NCI-H446 treated with DMSO at 0.1 percent for 48 hours (cell line): ENCODE measurements at regions not wholly inside any gene's neighbourhood (a gene's known extent, or its start where the extent isn't known, plus 50 kb on each side); places are given as distances from the start of the nearest gene placed in this dataset.

ENCODE experiments used
- DNase-seq: peaks from one replicate; lab custom pipeline; 2025; lab: John Stamatoyannopoulos, UW

DNA sequence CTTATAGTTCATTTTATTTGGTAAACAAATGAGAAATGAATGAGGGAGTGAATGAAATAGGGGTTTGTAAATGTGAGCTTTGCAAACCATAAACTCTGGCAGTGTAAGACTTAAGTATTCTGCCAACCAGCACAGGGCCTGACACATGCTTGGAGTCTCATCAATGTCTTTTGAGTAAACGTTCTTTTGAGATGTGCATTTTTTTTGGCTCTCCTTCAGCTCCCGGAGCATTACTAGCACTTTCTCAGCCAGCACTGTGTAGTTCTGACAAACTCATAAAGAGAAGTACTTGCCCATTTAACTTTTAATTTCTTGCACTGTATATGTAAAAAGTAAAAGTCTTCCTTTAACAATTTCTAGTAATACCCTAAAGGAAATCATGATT is 245.3 kb downstream of the HS3ST1 start:
- peak; percentile 10 for DNase-seq

DNA sequence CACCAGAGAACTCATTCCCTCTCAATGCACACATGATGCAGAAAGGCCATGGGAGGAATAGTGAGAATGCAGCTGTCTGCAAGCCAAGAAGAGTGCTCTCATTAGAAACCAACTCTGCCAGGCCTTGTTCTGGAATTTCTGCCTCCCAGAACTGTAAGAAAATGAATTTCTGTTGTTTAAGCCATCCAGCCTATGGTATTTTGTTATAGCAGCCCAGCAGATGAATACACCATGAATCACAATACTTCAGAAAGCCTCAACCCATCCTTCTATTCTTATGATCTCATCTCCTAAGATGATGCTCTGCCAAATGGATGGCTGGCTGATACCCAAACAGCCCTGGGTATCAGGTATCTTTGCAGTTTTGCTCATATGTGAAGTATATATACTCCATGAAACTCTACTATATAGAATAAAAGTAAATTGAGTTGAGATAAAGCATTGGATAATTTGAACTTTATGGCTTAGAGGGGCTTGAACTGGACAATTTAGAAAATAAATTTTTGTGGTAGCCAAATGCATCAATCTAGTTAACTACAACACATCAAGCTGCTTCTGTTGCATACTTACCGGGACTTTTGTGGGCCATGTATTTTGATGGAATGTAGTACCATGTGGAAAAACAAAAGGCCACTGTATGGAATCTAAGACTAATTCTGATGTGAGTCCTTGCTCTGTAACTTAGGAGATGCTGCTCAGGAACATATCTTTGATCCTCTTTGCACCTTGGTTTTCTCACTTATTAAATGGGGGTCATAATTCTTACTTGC is 245.9 kb downstream of the HS3ST1 start:
- DNase-seq: peak; percentile 37

- no peak for DNase-seq
These were observed 246.7 kb downstream of the HS3ST1 start for GRCh38 chr4:11182031-11182430.

DNA sequence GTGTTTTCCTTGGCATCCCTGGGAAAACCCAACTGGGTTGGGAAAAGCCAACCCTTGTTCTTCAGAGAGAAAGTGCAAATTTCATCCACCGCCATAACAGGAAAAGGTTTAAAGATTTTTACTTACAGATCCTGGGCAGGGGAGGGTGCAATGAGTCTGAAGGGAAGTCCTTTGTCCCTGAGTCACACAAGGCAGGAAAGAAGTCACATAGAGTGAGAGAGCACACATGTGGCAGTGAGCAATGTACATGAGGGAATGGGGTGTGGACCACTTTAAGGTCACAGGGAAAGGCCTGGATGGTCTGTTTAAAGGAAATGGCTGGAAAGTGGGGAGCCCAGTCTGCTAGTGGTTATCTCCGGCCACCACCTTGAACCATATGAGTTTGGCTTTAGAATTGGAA is 248.9 kb downstream of the HS3ST1 start:
- DNase-seq: no peak

DNA sequence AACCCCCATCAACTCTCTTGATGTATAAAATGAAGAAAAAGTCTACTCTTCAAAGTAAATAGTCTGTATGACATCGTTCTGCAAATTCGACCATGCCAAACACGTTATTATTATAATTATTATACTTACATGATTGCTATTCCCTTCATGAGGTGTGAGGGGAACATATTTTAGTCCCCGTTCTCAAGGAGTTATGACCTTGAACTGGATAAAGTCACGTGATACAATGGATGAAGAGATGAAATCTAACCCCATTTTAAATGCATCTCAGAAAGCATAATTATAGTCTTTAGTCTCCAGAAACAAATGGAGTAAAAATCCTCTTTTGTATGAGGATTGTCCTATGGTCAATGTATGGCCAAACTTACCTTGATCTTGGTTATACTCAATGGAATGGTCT is 250.3 kb downstream of the HS3ST1 start:
- no peak for DNase-seq

GRCh38 chr4:11175374-11175773 is 253.3 kb downstream of the HS3ST1 start:
- no peak for DNase-seq

DNA sequence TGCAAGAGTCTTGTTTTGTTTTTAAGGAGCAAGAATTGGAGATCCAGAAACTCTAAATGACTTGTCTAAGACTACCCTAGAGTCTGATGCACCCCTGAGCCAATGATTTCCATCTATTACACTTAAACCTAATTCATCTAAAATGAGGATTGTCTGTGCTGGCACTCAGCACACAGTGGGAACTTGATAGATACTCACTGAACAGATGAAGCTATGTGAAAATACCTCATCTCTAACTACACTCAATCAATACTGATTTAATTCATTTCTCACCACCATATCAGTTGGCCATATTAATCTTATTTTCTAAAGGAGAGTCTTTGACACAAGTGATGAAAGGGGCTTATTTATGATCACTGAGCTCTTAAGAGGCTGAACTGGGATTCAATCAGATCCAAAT is 262.1 kb downstream of the HS3ST1 start:
- DNase-seq: no peak

DNA sequence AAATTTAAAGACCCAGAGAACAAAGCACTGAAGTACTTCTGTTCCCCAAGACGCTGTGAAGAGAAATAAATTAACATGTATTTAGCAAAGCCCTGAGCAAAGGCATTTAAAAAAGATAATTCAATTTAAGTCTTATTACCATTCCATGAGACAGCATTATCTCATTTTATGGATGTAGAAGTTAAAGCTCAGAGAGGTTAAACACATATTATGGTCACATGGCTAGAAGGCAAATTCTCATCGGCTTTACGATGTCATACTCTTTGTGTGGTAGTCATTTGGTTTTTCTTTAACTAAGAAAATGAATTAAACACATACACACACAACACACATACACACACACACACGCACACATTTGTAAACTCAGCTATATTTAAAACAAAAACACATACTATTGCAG is 262.7 kb downstream of the HS3ST1 start:
- DNase-seq: no peak

DNA sequence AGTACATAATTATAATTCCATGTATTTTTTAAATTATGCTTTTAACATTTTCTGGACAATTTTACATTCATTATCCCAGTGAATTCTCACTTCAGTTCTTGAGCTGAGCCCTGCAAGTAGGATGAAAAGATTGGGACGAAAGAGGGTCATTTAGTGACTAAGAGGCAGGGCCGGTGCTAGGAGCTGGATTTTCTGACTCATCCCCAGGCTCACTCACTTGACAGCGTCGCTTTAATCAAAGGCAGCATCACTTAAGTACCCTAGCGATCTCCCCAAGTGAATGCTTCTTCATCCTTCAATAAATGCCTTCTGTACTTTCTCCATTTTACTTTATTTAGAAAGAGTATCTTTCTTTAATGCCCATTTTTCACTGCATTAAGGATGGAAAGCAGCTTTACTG is 263.6 kb downstream of the HS3ST1 start:
- DNase-seq: no peak

GRCh38 chr4:11160288-11160687 is 268.4 kb downstream of the HS3ST1 start:
- DNase-seq: no peak

GRCh38 chr4:11158971-11159370 is 269.7 kb downstream of the HS3ST1 start:
- no peak for DNase-seq

- DNase-seq: no peak
These were observed 273.4 kb downstream of the HS3ST1 start for GRCh38 chr4:11155208-11155867.

DNA sequence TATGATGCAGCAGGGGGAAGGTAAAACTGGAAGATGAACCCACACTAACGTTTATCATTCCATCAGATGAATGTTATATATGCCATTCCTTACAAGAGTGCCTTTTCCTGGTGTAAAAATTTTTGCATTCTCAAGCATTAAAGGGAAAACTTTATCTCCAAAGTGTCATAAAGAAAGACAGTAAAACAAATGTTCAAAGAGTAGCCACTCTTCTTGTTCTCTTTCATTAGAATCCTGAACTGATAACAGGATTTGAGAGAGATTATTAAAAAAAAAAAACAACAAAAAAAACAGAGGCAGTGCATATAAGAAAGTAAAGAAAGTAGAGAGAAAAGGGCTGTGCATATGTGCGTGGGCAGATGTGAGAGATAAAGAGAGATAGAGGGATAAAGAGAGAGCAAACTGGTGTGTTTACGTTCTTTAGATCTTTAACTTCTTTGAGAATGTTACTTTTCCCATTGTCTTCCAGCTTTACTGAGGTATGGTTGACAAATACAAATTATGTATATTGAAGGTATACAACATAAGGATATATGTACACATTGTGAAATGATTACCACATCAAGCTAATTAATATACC is 275.4 kb downstream of the HS3ST1 start:
- no peak for DNase-seq

DNA sequence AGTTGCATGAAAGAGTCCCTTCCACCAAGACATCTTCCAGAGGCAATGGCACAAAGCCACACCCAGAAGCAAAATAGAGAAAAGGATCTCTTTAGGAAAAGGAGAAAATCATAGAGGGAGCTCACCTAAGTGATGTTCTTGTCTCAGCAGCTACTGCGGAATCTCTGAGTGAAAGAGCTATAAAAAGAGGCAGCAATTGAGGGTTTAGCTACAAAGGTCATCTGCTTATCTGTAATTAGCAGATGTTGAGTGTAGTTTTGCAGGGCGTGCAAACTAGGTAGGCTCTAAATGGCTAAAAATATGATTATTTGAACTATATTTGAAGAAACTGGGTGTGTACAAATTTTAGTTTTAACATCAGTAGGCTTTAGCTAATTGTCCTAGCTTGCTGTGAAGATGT is 276.0 kb downstream of the HS3ST1 start:
- no peak for DNase-seq

DNA sequence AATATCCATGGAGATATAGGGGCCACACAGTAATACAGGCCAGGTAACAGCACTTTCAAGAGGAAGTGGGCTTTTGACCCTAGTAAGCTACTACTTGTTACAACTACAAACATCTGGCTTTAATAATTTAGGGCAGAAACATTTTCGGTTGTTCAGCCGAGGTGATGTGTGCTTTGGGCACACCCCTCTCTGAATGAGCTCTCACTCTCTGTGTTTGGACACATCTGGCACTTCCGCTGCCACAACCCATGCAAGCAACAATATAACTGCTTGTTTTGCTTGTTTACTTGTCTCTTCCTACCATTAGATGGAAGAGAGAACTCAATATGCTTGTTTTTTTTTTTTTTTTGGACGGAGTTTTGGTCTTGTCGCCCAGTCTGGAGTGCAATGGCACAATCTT is 277.2 kb downstream of the HS3ST1 start:
- DNase-seq: no peak

DNA sequence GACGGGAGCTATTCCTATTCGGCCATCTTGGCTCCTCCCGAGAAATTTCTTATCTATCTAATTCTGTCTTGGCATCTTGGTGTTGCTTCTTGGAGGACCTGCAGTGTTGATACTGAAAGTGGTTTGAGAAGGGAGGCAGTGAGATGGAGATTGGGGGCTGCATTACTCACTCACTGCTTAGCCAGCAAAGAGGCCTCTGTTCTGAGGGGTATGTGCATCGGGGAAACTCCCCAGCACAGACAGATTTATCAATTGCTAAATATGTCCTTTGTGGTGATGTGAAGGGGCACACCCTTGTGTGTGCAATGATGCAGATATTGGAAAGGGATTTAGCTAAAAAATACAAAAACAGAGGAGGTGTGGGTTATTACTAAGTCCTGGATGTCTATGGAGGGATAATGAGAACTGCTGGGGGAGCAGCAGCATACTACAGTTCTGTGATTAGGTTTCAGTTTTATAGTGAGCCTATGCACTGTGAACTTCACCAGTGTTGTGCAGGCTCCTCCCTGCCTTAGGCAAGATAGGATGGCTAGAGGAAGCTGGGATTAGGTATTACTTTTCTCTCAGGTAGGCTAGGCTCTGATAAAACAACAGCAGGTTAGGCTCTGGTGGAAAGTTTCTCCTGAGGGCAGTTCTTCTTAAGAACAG is 279.0 kb downstream of the HS3ST1 start:
- no peak for DNase-seq

- no peak for DNase-seq
These were observed 288.8 kb downstream of the HS3ST1 start for GRCh38 chr4:11139871-11140270.

DNA sequence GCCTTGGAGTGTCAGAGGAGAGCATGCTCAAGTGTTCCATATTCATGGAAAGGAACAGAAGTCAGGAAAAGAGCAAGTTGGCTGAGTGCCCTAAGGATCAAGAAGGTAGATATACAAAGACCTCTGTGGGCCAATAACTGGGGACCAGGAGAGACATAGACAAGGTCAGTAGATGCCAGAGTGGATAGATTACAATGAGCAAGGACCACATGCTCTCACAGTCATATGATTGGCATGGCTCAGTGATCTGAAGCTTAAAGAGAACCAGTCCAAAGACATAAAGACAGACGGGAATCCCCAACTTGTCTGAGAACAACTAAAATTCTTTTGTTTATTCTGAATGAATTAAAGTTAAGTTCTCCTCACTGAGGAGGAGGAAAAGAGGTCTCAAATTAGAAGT is 289.7 kb downstream of the HS3ST1 start:
- no peak for DNase-seq

DNA sequence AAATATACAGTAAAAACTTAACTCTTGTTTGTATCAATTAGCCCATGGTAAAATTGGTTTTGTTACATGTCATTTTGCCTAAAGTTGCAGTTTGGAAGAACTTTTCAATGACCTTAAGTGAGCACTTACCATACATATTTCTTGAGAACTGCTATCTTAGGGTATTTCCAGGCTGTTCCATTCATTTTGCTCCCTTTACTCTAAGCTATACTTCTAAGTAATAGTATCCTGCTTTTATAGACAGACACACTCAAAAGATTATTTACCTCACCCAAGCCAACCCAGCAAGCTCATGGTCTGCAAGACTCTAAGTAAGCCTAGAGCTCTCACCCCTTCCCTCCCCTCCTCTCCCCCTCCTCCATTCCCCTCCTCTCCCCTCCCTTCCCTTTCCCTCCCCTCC is 294.0 kb downstream of the HS3ST1 start:
- no peak for DNase-seq

GRCh38 chr4:11133868-11134267 is 294.8 kb downstream of the HS3ST1 start:
- no peak for DNase-seq

- no peak for DNase-seq
These were observed 296.2 kb downstream of the HS3ST1 start for GRCh38 chr4:11132478-11132877.

- DNase-seq: no peak
These were observed 297.2 kb downstream of the HS3ST1 start for GRCh38 chr4:11131491-11131890.
